ENCODE measurements at regions not wholly inside any gene's neighbourhood (a gene's known extent, or its start where the extent isn't known, plus 50 kb on each side); places are given as distances from the start of the nearest gene placed in this dataset.

GRCh38 chr12:107277855-107278254 is 184.5 kb upstream of the CRY1 start:
- DNase-seq (ENCODE audit: low read depth, low spot score), result peak; percentile 20

- no peak for DNase-seq (ENCODE audit: low read depth, low spot score)
These were observed 189.3 kb upstream of the CRY1 start for GRCh38 chr12:107282628-107283027.

GRCh38 chr12:107283652-107284051 is 190.3 kb upstream of the CRY1 start:
- DNase-seq (ENCODE audit: low read depth, low spot score), result no peak

- no peak for DNase-seq (ENCODE audit: low read depth, low spot score)
These were observed 191.3 kb upstream of the CRY1 start for GRCh38 chr12:107284692-107285091.

- peak; percentile 28 for DNase-seq (ENCODE audit: low read depth, low spot score)
These were observed 194.4 kb upstream of the CRY1 start for GRCh38 chr12:107287436-107288413.

GRCh38 chr12:107288414-107289127 is 195.2 kb upstream of the CRY1 start:
- DNase-seq (ENCODE audit: low read depth, low spot score), result no peak

- DNase-seq (ENCODE audit: low read depth, low spot score), result no peak
These were observed 197.7 kb upstream of the CRY1 start for GRCh38 chr12:107291018-107291417.

GRCh38 chr12:107296681-107297089 is 203.3 kb upstream of the CRY1 start:
- DNase-seq (ENCODE audit: low read depth, low spot score), result no peak

- DNase-seq (ENCODE audit: low read depth, low spot score), result no peak
These were observed 209.4 kb upstream of the CRY1 start for GRCh38 chr12:107302649-107303341.

- peak; percentile 49 for DNase-seq (ENCODE audit: low read depth, low spot score)
These were observed 211.5 kb upstream of the CRY1 start for GRCh38 chr12:107304588-107305532.

- DNase-seq (ENCODE audit: low read depth, low spot score), result peak; percentile 42
These were observed 212.9 kb upstream of the CRY1 start for GRCh38 chr12:107306141-107306659.

GRCh38 chr12:107308310-107308709 is 215.0 kb upstream of the CRY1 start:
- DNase-seq (ENCODE audit: low read depth, low spot score), result no peak

GRCh38 chr12:107309020-107309419 is 215.7 kb upstream of the CRY1 start:
- no peak for DNase-seq (ENCODE audit: low read depth, low spot score)

- no peak for DNase-seq (ENCODE audit: low read depth, low spot score)
These were observed 217.3 kb upstream of the CRY1 start for GRCh38 chr12:107310621-107311020.

GRCh38 chr12:107311682-107312081 is 218.3 kb upstream of the CRY1 start:
- no peak for DNase-seq (ENCODE audit: low read depth, low spot score)

- DNase-seq (ENCODE audit: low read depth, low spot score), result peak; percentile 95
These were observed 224.6 kb upstream of the CRY1 start for GRCh38 chr12:107317751-107318555.

GRCh38 chr12:107318556-107318805 is 225.1 kb upstream of the CRY1 start:
- DNase-seq (ENCODE audit: low read depth, low spot score), result no peak

GRCh38 chr12:107318806-107319532 is 225.6 kb upstream of the CRY1 start:
- DNase-seq (ENCODE audit: low read depth, low spot score), result peak; percentile 80

GRCh38 chr12:107319533-107320032 is 226.2 kb upstream of the CRY1 start:
- peak; percentile 51 for DNase-seq (ENCODE audit: low read depth, low spot score)

Measured in astrocyte of the hippocampus (primary cell).